ENCODE measurements at regions not wholly inside any gene's neighbourhood (a gene's known extent, or its start where the extent isn't known, plus 50 kb on each side); places are given as distances from the start of the nearest gene placed in this dataset.

GRCh38 chr13:111662451-111662850 is 342.0 kb downstream of the TEX29 start:
- no peak for TF ChIP-seq CTCF (IDR thresholded peaks at IDR 0.05)
- TF ChIP-seq EZH2phosphoT487 (IDR thresholded peaks at IDR 0.05): no peak
